Transverse colon (tissue), 4 donors: ENCODE measurements at regions not wholly inside any gene's neighbourhood (a gene's known extent, or its start where the extent isn't known, plus 50 kb on each side); places are given as distances from the start of the nearest gene placed in this dataset.

Experiments
- CTCF ChIP-seq, 5 experiments: fragments of 200-600 bp in 3 of 5; fragments of 450-650 bp in 2 of 5; sonication (generic) in 3 of 5; IDR thresholded peaks; 1 replicate in 2 of 5; 2 replicates in 3 of 5; pipeline ENCODE4 v1.5.1; 2016 to 2017; ENCODE audit warnings: antibody characterized with exemption in 5 of 5, inconsistent platforms in 3 of 5, mild to moderate bottlenecking in 2 of 5, moderate library complexity in 1 of 5
- POLR2A ChIP-seq: fragments of 450-650 bp; IDR thresholded peaks from one replicate; pipeline ENCODE4 v1.6.1; 2016; ENCODE audit warnings: antibody characterized with exemption, mild to moderate bottlenecking, moderate library complexity
- POLR2AphosphoS5 ChIP-seq, 3 donors: sonication (generic); formaldehyde crosslinking; IDR thresholded peaks; one replicate each; pipeline ENCODE4 v1.6.1; 2016; ENCODE audit warnings: antibody characterized with exemption in 3 of 3

GRCh38 chr12:60441577-60441976 lies 845.7 kb downstream of the SLC16A7 start:
- TF ChIP-seq POLR2AphosphoS5 (IDR thresholded peaks at IDR 0.05) (no peak), CTCF (IDR thresholded peaks at IDR 0.05) (no peak), POLR2A (no peak)
